ENCODE measurements at regions not wholly inside any gene's neighbourhood (a gene's known extent, or its start where the extent isn't known, plus 50 kb on each side); places are given as distances from the start of the nearest gene placed in this dataset.

GRCh38 chr7:39824456-39825200 is 125.4 kb upstream of the CDK13 start:
- no peak for TF ChIP-seq GATA2 (CRISPR knock-in tag; IDR thresholded peaks at IDR 0.05)
- TF ChIP-seq FOXJ3 (CRISPR knock-in tag; IDR thresholded peaks at IDR 0.05), result no peak
- no peak for TF ChIP-seq GTF2F1 (IDR thresholded peaks at IDR 0.05; ENCODE audit: low read depth, low read length)
- TF ChIP-seq CTCF (IDR thresholded peaks at IDR 0.05 in 2 of 3, conservative IDR thresholded peaks at IDR 0.05 in 1 of 3; ENCODE audit: insufficient read depth in 2 of 3, low read depth in 1 of 3, low read length in 3 of 3), result no peak
- TF ChIP-seq NR2C2 (CRISPR knock-in tag; IDR thresholded peaks at IDR 0.05), result no peak
- no peak for TF ChIP-seq NR2C2 (tag; IDR thresholded peaks at IDR 0.05)
- TF ChIP-seq KLF16 (IDR thresholded peaks at IDR 0.05), result no peak
- no peak for TF ChIP-seq MAZ (CRISPR knock-in tag; conservative IDR thresholded peaks at IDR 0.05 in 1 of 2, IDR thresholded peaks at IDR 0.05 in 1 of 2)
- no peak for TF ChIP-seq KAT2B (IDR thresholded peaks at IDR 0.05; ENCODE audit: low read depth, low read length)

Data from K562 (cell line).